Neuronal stem cell (in vitro differentiated cells): ENCODE measurements at regions not wholly inside any gene's neighbourhood (a gene's known extent, or its start where the extent isn't known, plus 50 kb on each side); places are given as distances from the start of the nearest gene placed in this dataset.

Experiments used
- DNase-seq: peaks from one replicate; pipeline ENCODE4 v3.0.0-alpha.2; 2013; ENCODE audit warnings: low spot score
- H2AFZ ChIP-seq: one replicate; pipeline ENCODE4 v1.6.1; 2013; ENCODE audit warnings: mild to moderate bottlenecking, low read length, inconsistent platforms
- H2AK5ac ChIP-seq: 2 replicates; pipeline ENCODE4 v1.6.1; 2013; ENCODE audit warnings: low read depth, mild to moderate bottlenecking, inconsistent platforms, low read length, moderate library complexity, mixed read lengths
- H2BK120ac ChIP-seq: 2 replicates; pipeline ENCODE4 v1.6.1; 2013; ENCODE audit warnings: low read depth, mild to moderate bottlenecking, inconsistent platforms, low read length, moderate library complexity, mixed read lengths
- H2BK12ac ChIP-seq: one replicate; pipeline ENCODE4 v1.6.1; 2013; ENCODE audit warnings: low read length, inconsistent platforms
- H2BK15ac ChIP-seq: 2 replicates; pipeline ENCODE4 v1.6.1; 2013; ENCODE audit warnings: mild to moderate bottlenecking, low read length, inconsistent platforms, mixed read lengths
- H2BK5ac ChIP-seq: one replicate; pipeline ENCODE4 v1.6.1; 2013; ENCODE audit warnings: inconsistent platforms, mild to moderate bottlenecking, low read length, moderate library complexity
- H3K14ac ChIP-seq: one replicate; pipeline ENCODE4 v1.6.1; 2013; ENCODE audit warnings: low read length, inconsistent platforms
- H3K18ac ChIP-seq: 2 replicates; pipeline ENCODE4 v1.6.1; 2013; ENCODE audit warnings: low read length, inconsistent platforms
- H3K23ac ChIP-seq: 2 replicates; pipeline ENCODE4 v1.6.1; 2013; ENCODE audit warnings: low read depth, mild to moderate bottlenecking, mixed read lengths, low read length, inconsistent platforms; ENCODE audit not compliant: poor library complexity
- H3K27ac ChIP-seq: replicated peaks from 3 replicates; pipeline ENCODE4 v1.5.1; 2013; ENCODE audit warnings: low read length, inconsistent platforms
- H3K27me3 ChIP-seq, 3 experiments: 2 replicates each; pipeline ENCODE4 v1.6.1; 2013; ENCODE audit warnings: low read length in 3 of 3, mild to moderate bottlenecking in 2 of 3, inconsistent platforms in 1 of 3, low read depth in 1 of 3, mixed read lengths in 1 of 3, moderate library complexity in 1 of 3; ENCODE audit not compliant: control insufficient read depth in 3 of 3, insufficient read depth in 3 of 3
- H3K36me3 ChIP-seq, 2 donors: replicated peaks in 1 of 2; 2 replicates each; pipeline ENCODE4 v1.6.1; 2013; ENCODE audit warnings: low read length in 2 of 2; ENCODE audit not compliant: control insufficient read depth in 2 of 2, insufficient read depth in 2 of 2
- H3K4ac ChIP-seq: 2 replicates; pipeline ENCODE4 v1.6.1; 2013; ENCODE audit warnings: inconsistent platforms, mild to moderate bottlenecking, low read length, moderate library complexity
- H3K4me1 ChIP-seq, 2 donors: 1 replicate in 1 of 2; 2 replicates in 1 of 2; pipeline ENCODE4 v1.6.1; 2013; ENCODE audit warnings: low read length in 2 of 2, low read depth in 1 of 2; ENCODE audit not compliant: control insufficient read depth in 2 of 2, insufficient read depth in 1 of 2
- H3K4me2 ChIP-seq: one replicate; pipeline ENCODE4 v1.6.1; 2013; ENCODE audit warnings: mild to moderate bottlenecking, low read length, inconsistent platforms; ENCODE audit not compliant: insufficient read depth, poor library complexity, severe bottlenecking
- H3K4me3 ChIP-seq, 2 donors: 2 replicates each; pipeline ENCODE4 v1.5.1; 2013; ENCODE audit warnings: low read length in 2 of 2, mild to moderate bottlenecking in 2 of 2, inconsistent platforms in 1 of 2, moderate library complexity in 1 of 2
- H3K79me1 ChIP-seq: one replicate; pipeline ENCODE4 v1.6.1; 2013; ENCODE audit warnings: low read depth, mild to moderate bottlenecking, inconsistent platforms, low read length, moderate library complexity
- H3K9ac ChIP-seq: one replicate; pipeline ENCODE4 v1.6.1; 2013; ENCODE audit warnings: mild to moderate bottlenecking, low read depth, low read length, inconsistent platforms; ENCODE audit not compliant: poor library complexity
- H3K9me3 ChIP-seq, 2 donors: replicated peaks in 1 of 2; 2 replicates each; pipeline versions ENCODE3 to v1.6.1; 2013; ENCODE audit warnings: low read length in 2 of 2, mild to moderate bottlenecking in 2 of 2, inconsistent platforms in 1 of 2, low read depth in 1 of 2, mixed read lengths in 1 of 2, moderate library complexity in 1 of 2; ENCODE audit not compliant: control insufficient read depth in 2 of 2, insufficient read depth in 1 of 2
- H4K8ac ChIP-seq: one replicate; pipeline ENCODE4 v1.6.1; 2013; ENCODE audit warnings: low read depth, mild to moderate bottlenecking, inconsistent platforms, low read length, moderate library complexity
- H4K91ac ChIP-seq: one replicate; pipeline ENCODE4 v1.6.1; 2013; ENCODE audit warnings: low read length, low read depth, mild to moderate bottlenecking, inconsistent platforms; ENCODE audit not compliant: poor library complexity
- WGBS, 2 donors: extraction: QIAGEN DNeasy Blood & Tissue Kit; methylation state at CpG; one replicate each; pipeline ENCODE4 v1.1.7; 2013; ENCODE audit warnings: missing lambda C conversion rate in 2 of 2, mixed read lengths in 1 of 2; ENCODE audit not compliant: insufficient read length in 2 of 2, insufficient replicate concordance in 1 of 2; ENCODE audit errors: extremely low coverage in 2 of 2; 5-methylcytosine and 5-hydroxymethylcytosine counted together

GRCh38 chr2:146949400-146949799 lies 895.4 kb upstream of the ACVR2A start:
- Histone ChIP-seq H3K18ac (no peak overlapping the region), H2AFZ (no peak overlapping the region), H4K91ac (no peak overlapping the region), H3K9me3 (peaks cover 0 to 2% of the 10 kb centered on the region in 2 donors), H3K14ac (no peak overlapping the region), H2BK15ac (no peak overlapping the region), H3K79me1 (no peaks in the 10 kb centered on the region), H3K36me3 (no peaks in the 10 kb centered on the region), H3K27me3 (no peaks in the 10 kb centered on the region), H3K4ac (no peak overlapping the region), H3K23ac (no peak overlapping the region), H3K9ac (no peak overlapping the region), H2BK5ac (no peak overlapping the region), H3K4me1 (peaks cover 2 to 6% of the 10 kb centered on the region in 2 donors), H4K8ac (no peak overlapping the region), H3K4me3 (no peak overlapping the region), H2AK5ac (no peak overlapping the region), H2BK120ac (no peak overlapping the region), H2BK12ac (no peak overlapping the region), H3K27ac (no peak overlapping the region), H3K4me2 (no peak overlapping the region)
- no CpG with 5 or more reads among the region's 2 CpGs for WGBS, 2 donors
- DNase-seq, result no peak

GRCh38 chr2:146944601-146945000 lies 900.2 kb upstream of the ACVR2A start:
- no peak overlapping the region for H3K4ac ChIP-seq
- no peak overlapping the region for H3K18ac ChIP-seq
- no peak overlapping the region for H2AFZ ChIP-seq
- H2BK12ac ChIP-seq, result no peak overlapping the region
- no peak overlapping the region for H2BK5ac ChIP-seq
- H3K79me1 ChIP-seq, result no peaks in the 10 kb centered on the region
- no peak overlapping the region for H4K8ac ChIP-seq
- no peak overlapping the region for H2BK15ac ChIP-seq
- WGBS, 2 donors, result no CpG with 5 or more reads among the region's 4 CpGs
- H2AK5ac ChIP-seq, result no peak overlapping the region
- H4K91ac ChIP-seq, result no peak overlapping the region
- no peaks in the 10 kb centered on the region for H3K4me1 ChIP-seq
- no peak overlapping the region for H3K4me2 ChIP-seq
- no peak overlapping the region for H2BK120ac ChIP-seq
- H3K9me3 ChIP-seq, result peaks cover 0 to 2% of the 10 kb centered on the region in 2 donors
- no peak for DNase-seq
- no peak overlapping the region for H3K27ac ChIP-seq
- no peak overlapping the region for H3K23ac ChIP-seq
- H3K36me3 ChIP-seq, result no peaks in the 10 kb centered on the region
- no peaks in the 10 kb centered on the region for H3K27me3 ChIP-seq
- no peak overlapping the region for H3K14ac ChIP-seq
- no peak overlapping the region for H3K9ac ChIP-seq
- no peak overlapping the region for H3K4me3 ChIP-seq

GRCh38 chr2:146939991-146940685 lies 904.7 kb upstream of the ACVR2A start:
- Histone ChIP-seq H3K9ac (no peak overlapping the region), H3K23ac (no peak overlapping the region), H3K4me2 (no peak overlapping the region), H3K4me1 (no peaks in the 10 kb centered on the region), H3K27ac (no peak overlapping the region), H3K14ac (no peak overlapping the region), H2BK12ac (no peak overlapping the region), H3K18ac (no peak overlapping the region), H4K8ac (no peak overlapping the region), H3K79me1 (no peaks in the 10 kb centered on the region), H3K36me3 (no peaks in the 10 kb centered on the region), H2AK5ac (no peak overlapping the region), H2AFZ (no peak overlapping the region), H4K91ac (no peak overlapping the region), H2BK120ac (no peak overlapping the region), H2BK5ac (no peak overlapping the region), H3K4me3 (no peak overlapping the region), H3K9me3 (peaks cover under 1 to 3% of the 10 kb centered on the region in 2 donors), H2BK15ac (no peak overlapping the region), H3K27me3 (no peaks in the 10 kb centered on the region), H3K4ac (no peak overlapping the region)
- WGBS, 2 donors, result no CpG with 5 or more reads among the region's 5 CpGs
- no peak for DNase-seq

- Histone ChIP-seq H3K23ac (no peak overlapping the region), H3K4ac (no peak overlapping the region), H2BK120ac (no peak overlapping the region), H3K9ac (no peak overlapping the region), H3K18ac (no peak overlapping the region), H2BK15ac (no peak overlapping the region), H3K79me1 (no peaks in the 10 kb centered on the region), H2AK5ac (no peak overlapping the region), H4K91ac (no peak overlapping the region), H3K4me3 (no peak overlapping the region), H3K4me2 (no peak overlapping the region), H3K36me3 (no peaks in the 10 kb centered on the region), H3K14ac (no peak overlapping the region), H3K27ac (no peak overlapping the region), H2AFZ (no peak overlapping the region), H3K4me1 (no peaks in the 10 kb centered on the region), H4K8ac (no peak overlapping the region), H2BK5ac (no peak overlapping the region), H2BK12ac (no peak overlapping the region), H3K27me3 (no peaks in the 10 kb centered on the region), H3K9me3 (peaks cover 0 to 14% of the 10 kb centered on the region in 2 donors)
- no CpG with 5 or more reads among the region's 1 CpG for WGBS, 2 donors
- DNase-seq, result no peak
Observed at GRCh38 chr2:146934921-146935320, 909.9 kb upstream of the ACVR2A start.
